ENCODE measurements at regions not wholly inside any gene's neighbourhood (a gene's known extent, or its start where the extent isn't known, plus 50 kb on each side); places are given as distances from the start of the nearest gene placed in this dataset.

GRCh38 chr20:11337361-11338130 is 580.1 kb upstream of the BTBD3 start:
- BruUV-seq (replicated peaks): no TSS peak
- Histone ChIP-seq H3K56ac (ENCODE audit: extremely low read depth, insufficient read depth, low read length) (no peak overlapping the region), H3K4me2 (ENCODE audit: low read depth, low read length) (no peak overlapping the region), H3K36me3 (ENCODE audit: control insufficient read depth, insufficient read depth, low read length) (no peaks in the 10 kb centered on the region), H2BK20ac (ENCODE audit: low read depth, low read length) (no peak overlapping the region), H2AK9ac (replicated peaks; ENCODE audit: low read depth, low read length, poor library complexity) (no peak overlapping the region), H2BK120ac (ENCODE audit: low read depth, low read length) (no peak overlapping the region), H4K5ac (ENCODE audit: low read depth, low read length) (no peak overlapping the region), H3K79me1 (ENCODE audit: low read depth in 1 of 2, low read length in 2 of 2) (no peaks in the 10 kb centered on the region), H4K20me1 (ENCODE audit: insufficient read depth, low read length) (no peaks in the 10 kb centered on the region), H3K23ac (ENCODE audit: low read depth, low read length) (no peak overlapping the region), H3K27ac (ENCODE audit: insufficient read depth, low read length) (no peak overlapping the region), H3K9me3 (ENCODE audit: control insufficient read depth, insufficient read depth, low read length) (no peaks in the 10 kb centered on the region), H2AFZ (replicated peaks; ENCODE audit: low read length, poor library complexity) (no peak overlapping the region), H3K9me1 (ENCODE audit: insufficient read depth, low read length) (no peaks in the 10 kb centered on the region), H4K91ac (ENCODE audit: insufficient read depth, low read depth, low read length) (no peak overlapping the region), H3K27me3 (ENCODE audit: control insufficient read depth, insufficient read depth, low read length) (peaks cover 4% of the 10 kb centered on the region; the same call in 1 of the 2 replicates), H2BK5ac (ENCODE audit: low read depth, low read length, poor library complexity, severe bottlenecking) (no peak overlapping the region), H3K18ac (ENCODE audit: low read depth, low read length) (no peak overlapping the region), H3K4ac (ENCODE audit: low read depth, low read length) (no peak overlapping the region), H4K8ac (ENCODE audit: low read depth in 2 of 2, low read length in 2 of 2) (no peak overlapping the region), H3K4me3 (ENCODE audit: insufficient read depth, low read depth, low read length) (no peak overlapping the region), H2AK5ac (ENCODE audit: low read depth, low read length) (no peak overlapping the region), H3K14ac (replicated peaks; ENCODE audit: low read depth, low read length) (no peak overlapping the region), H3K9ac (ENCODE audit: low read depth, low read length) (no peak overlapping the region), H3K4me1 (ENCODE audit: control insufficient read depth, insufficient read depth, low read length) (0 out of 2 replicates have a peak, but pooled peaks cover 2% of the 10 kb centered on the region), H2BK15ac (ENCODE audit: low read depth, low read length) (no peak overlapping the region)
- intact Hi-C loops (cut with micrococcal nuclease) (no loop called here), in situ Hi-C loops (cut with MboI; ENCODE audit: low sequenced_read_pairs) (no loop called here), dilution Hi-C loops (cut with HindIII; ENCODE audit: low sequenced_read_pairs, unreplicated experiment) (no loop called here)
- ATAC-seq (ENCODE audit: low read depth) (no peak), DNase-seq (no peak)
- WGBS, 2 experiments (ENCODE audit: extremely low coverage in 2 of 2, insufficient read length in 1 of 2): 56% methylated on average over 4 of the region's 4 CpGs; no CpG with 5 or more reads in 1 of the 2 experiments
- no peak for TF ChIP-seq FOS (IDR thresholded peaks at IDR 0.05; ENCODE audit: low read depth, low read length)
- no peak for TF ChIP-seq SMC3 (IDR thresholded peaks at IDR 0.05; ENCODE audit: low read depth, low read length)
- no peak for TF ChIP-seq CTCF (conservative IDR thresholded peaks at IDR 0.05; ENCODE audit: low read depth, low read length)
- no peak for TF ChIP-seq MAFK (IDR thresholded peaks at IDR 0.05; ENCODE audit: low read depth, low read length)
- TF ChIP-seq ELK1 (IDR thresholded peaks at IDR 0.05; ENCODE audit: borderline replicate concordance, low read depth, low read length): no peak
- TF ChIP-seq BHLHE40 (IDR thresholded peaks at IDR 0.05; ENCODE audit: low read depth, low read length): no peak
- TF ChIP-seq USF2 (IDR thresholded peaks at IDR 0.05; ENCODE audit: low read depth, low read length): no peak
- no peak for TF ChIP-seq POLR2A (IDR thresholded peaks at IDR 0.05; ENCODE audit: low read depth, low read length)
- TF ChIP-seq CEBPB (IDR thresholded peaks at IDR 0.05; ENCODE audit: low read depth, low read length): no peak
- no peak for TF ChIP-seq CHD1 (IDR thresholded peaks at IDR 0.05; ENCODE audit: low read depth, low read length)
- no peak for TF ChIP-seq MXI1 (IDR thresholded peaks at IDR 0.05; ENCODE audit: borderline replicate concordance, low read depth, low read length)
- no peak for TF ChIP-seq NFE2L2 (IDR thresholded peaks at IDR 0.05; ENCODE audit: low read depth, low read length)
- TF ChIP-seq MAZ (IDR thresholded peaks at IDR 0.05; ENCODE audit: borderline replicate concordance, low read depth, low read length): no peak
- no peak for TF ChIP-seq RCOR1 (IDR thresholded peaks at IDR 0.05; ENCODE audit: insufficient replicate concordance, low read length)
- no peak for TF ChIP-seq RFX5 (IDR thresholded peaks at IDR 0.05; ENCODE audit: low read depth, low read length)
- TF ChIP-seq RAD21 (IDR thresholded peaks at IDR 0.05; ENCODE audit: low read length): no peak
- ChIA-PET CTCF (no interaction called here), POLR2A (ENCODE audit: unreplicated experiment) (no interaction called here)
